ENCODE measurements at regions not wholly inside any gene's neighbourhood (a gene's known extent, or its start where the extent isn't known, plus 50 kb on each side); places are given as distances from the start of the nearest gene placed in this dataset.
A peak's percentile ranks its signal among the peaks of the same experiment; 100 is the strongest.
"Not testable (repeated sequence)": the region's sequence is repeated elsewhere in the genome, so short reads cannot be mapped to it uniquely, and the experiment has no call there.

- FAIRE-seq, result not testable (repeated sequence)
Observed at GRCh38 chr7:76839879-76840278, 192.3 kb downstream of the SPDYE17 start.

- FAIRE-seq, result peak; percentile 72
Observed at GRCh38 chr7:76839214-76839613, 192.9 kb downstream of the SPDYE17 start.

- FAIRE-seq, result not testable (repeated sequence)
Observed at GRCh38 chr7:76838357-76838756, 193.8 kb downstream of the SPDYE17 start.

- not testable (repeated sequence) for FAIRE-seq
Observed at GRCh38 chr7:76829233-76829632, 202.2 kb upstream of the POMZP3 start.

GRCh38 chr7:76826181-76826580, 199.1 kb upstream of the POMZP3 start:
- not testable (repeated sequence) for FAIRE-seq

- not testable (repeated sequence) for FAIRE-seq
Observed at GRCh38 chr7:76809856-76810255, 182.8 kb upstream of the POMZP3 start.

- FAIRE-seq, result peak; percentile 51
Observed at GRCh38 chr7:76807588-76808100, 180.6 kb upstream of the POMZP3 start.

- FAIRE-seq, result peak; percentile 76
Observed at GRCh38 chr7:76806460-76806859, 179.4 kb upstream of the POMZP3 start.

- FAIRE-seq, result not testable (repeated sequence)
Observed at GRCh38 chr7:76806010-76806409, 178.9 kb upstream of the POMZP3 start.

GRCh38 chr7:76805262-76805661, 178.2 kb upstream of the POMZP3 start:
- not testable (repeated sequence) for FAIRE-seq

- not testable (repeated sequence) for FAIRE-seq
Observed at GRCh38 chr7:76797639-76798038, 170.6 kb upstream of the POMZP3 start.

GRCh38 chr7:76780693-76781092, 153.6 kb upstream of the POMZP3 start:
- FAIRE-seq, result not testable (repeated sequence)

GRCh38 chr7:76774279-76774678, 147.2 kb upstream of the POMZP3 start:
- FAIRE-seq, result not testable (repeated sequence)

GRCh38 chr7:76771980-76772379, 144.9 kb upstream of the POMZP3 start:
- not testable (repeated sequence) for FAIRE-seq

GRCh38 chr7:76763977-76764376, 136.9 kb upstream of the POMZP3 start:
- FAIRE-seq, result not testable (repeated sequence)

GRCh38 chr7:76760546-76761220, 133.6 kb upstream of the POMZP3 start:
- FAIRE-seq, result not testable (repeated sequence)

- FAIRE-seq, result not testable (repeated sequence)
Observed at GRCh38 chr7:76739538-76739937, 112.5 kb upstream of the POMZP3 start.

- not testable (repeated sequence) for FAIRE-seq
Observed at GRCh38 chr7:76736724-76737123, 109.6 kb upstream of the POMZP3 start.

GRCh38 chr7:76736091-76736490, 109.0 kb upstream of the POMZP3 start:
- FAIRE-seq, result not testable (repeated sequence)

- not testable (repeated sequence) for FAIRE-seq
Observed at GRCh38 chr7:76735668-76736067, 108.6 kb upstream of the POMZP3 start.

GRCh38 chr7:76728571-76728974, 101.5 kb upstream of the POMZP3 start:
- not testable (repeated sequence) for FAIRE-seq

- not testable (repeated sequence) for FAIRE-seq
Observed at GRCh38 chr7:76723928-76724327, 96.8 kb upstream of the POMZP3 start.

GRCh38 chr7:76716551-76716950, 89.5 kb upstream of the POMZP3 start:
- FAIRE-seq, result not testable (repeated sequence)

- FAIRE-seq, result not testable (repeated sequence)
Observed at GRCh38 chr7:76712926-76713325, 85.8 kb upstream of the POMZP3 start.

GRCh38 chr7:76711648-76712047, 84.6 kb upstream of the POMZP3 start:
- FAIRE-seq, result not testable (repeated sequence)

Data from A204.1 (cell line).